Prostate gland (tissue), 2 donors: ENCODE measurements at regions not wholly inside any gene's neighbourhood (a gene's known extent, or its start where the extent isn't known, plus 50 kb on each side); places are given as distances from the start of the nearest gene placed in this dataset.

ENCODE experiments used
- POLR2A ChIP-seq: fragments of 450-650 bp; IDR thresholded peaks from one replicate; pipeline ENCODE4 v1.6.1; 2016; ENCODE audit warnings: antibody characterized with exemption, mild to moderate bottlenecking
- POLR2AphosphoS5 ChIP-seq: sonication (generic); formaldehyde crosslinking; IDR thresholded peaks from one replicate; pipeline ENCODE4 v1.6.1; 2017; ENCODE audit warnings: antibody characterized with exemption
- TF ChIP-seq, protein P1 (sequence below), 4 experiments: fragments of 200-600 bp in 2 of 4; fragments of 450-650 bp in 2 of 4; sonication (generic) in 2 of 4; IDR thresholded peaks; 1 replicate in 3 of 4; 2 replicates in 1 of 4; pipeline ENCODE4 v1.5.1; 2016 to 2019; ENCODE audit warnings: antibody characterized with exemption in 4 of 4, mild to moderate bottlenecking in 2 of 4, moderate library complexity in 2 of 4

- TF ChIP-seq, protein P1, sequence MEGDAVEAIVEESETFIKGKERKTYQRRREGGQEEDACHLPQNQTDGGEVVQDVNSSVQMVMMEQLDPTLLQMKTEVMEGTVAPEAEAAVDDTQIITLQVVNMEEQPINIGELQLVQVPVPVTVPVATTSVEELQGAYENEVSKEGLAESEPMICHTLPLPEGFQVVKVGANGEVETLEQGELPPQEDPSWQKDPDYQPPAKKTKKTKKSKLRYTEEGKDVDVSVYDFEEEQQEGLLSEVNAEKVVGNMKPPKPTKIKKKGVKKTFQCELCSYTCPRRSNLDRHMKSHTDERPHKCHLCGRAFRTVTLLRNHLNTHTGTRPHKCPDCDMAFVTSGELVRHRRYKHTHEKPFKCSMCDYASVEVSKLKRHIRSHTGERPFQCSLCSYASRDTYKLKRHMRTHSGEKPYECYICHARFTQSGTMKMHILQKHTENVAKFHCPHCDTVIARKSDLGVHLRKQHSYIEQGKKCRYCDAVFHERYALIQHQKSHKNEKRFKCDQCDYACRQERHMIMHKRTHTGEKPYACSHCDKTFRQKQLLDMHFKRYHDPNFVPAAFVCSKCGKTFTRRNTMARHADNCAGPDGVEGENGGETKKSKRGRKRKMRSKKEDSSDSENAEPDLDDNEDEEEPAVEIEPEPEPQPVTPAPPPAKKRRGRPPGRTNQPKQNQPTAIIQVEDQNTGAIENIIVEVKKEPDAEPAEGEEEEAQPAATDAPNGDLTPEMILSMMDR (IDR thresholded peaks at IDR 0.05) = no peak
- TF ChIP-seq POLR2AphosphoS5 = no peak
- no peak for TF ChIP-seq POLR2A
Observed at GRCh38 chr2:237150186-237150585, 64.5 kb downstream of the COPS8 start.
